H1 (cell line): ENCODE measurements at regions not wholly inside any gene's neighbourhood (a gene's known extent, or its start where the extent isn't known, plus 50 kb on each side); places are given as distances from the start of the nearest gene placed in this dataset.
A peak's percentile ranks its signal among the peaks of the same experiment; 100 is the strongest.

Experiments used
- CTCF ChIA-PET: fragments of 300-600 bp; sonication (Branson Sonifier 250); formaldehyde crosslinking; loops from one replicate; lab custom pipeline; 2021; ENCODE audit not compliant: partially characterized antibody; lab: Charles Lee
- POLR2A ChIA-PET: fragments of 300-600 bp; sonication (Branson Sonifier 250); formaldehyde crosslinking; loops from one replicate; lab custom pipeline; 2021; ENCODE audit warnings: inconsistent platforms; ENCODE audit not compliant: partially characterized antibody; lab: Charles Lee
- DNase-seq, 2 experiments: peaks; one replicate each; pipeline versions ENCODE4 v3.0.0 to v3.0.0-alpha.2; 2010 to 2022; ENCODE audit warnings: low spot score in 2 of 2, low read depth in 1 of 2, mixed read lengths in 1 of 2
- FAIRE-seq: peaks from 2 replicates; lab custom pipeline; 2011; peaks lifted over from hg19 to GRCh38; lab: Jason Lieb, UNC
- H2AFZ ChIP-seq: 2 replicates; pipeline ENCODE4 v1.8.1; 2012; ENCODE audit warnings: low read length, inconsistent platforms
- H2AK5ac ChIP-seq: 2 replicates; pipeline ENCODE4 v1.6.1; 2013; ENCODE audit warnings: low read depth, low read length
- H2BK120ac ChIP-seq: replicated peaks from 2 replicates; pipeline ENCODE3; 2013; ENCODE audit warnings: low read depth, low read length, inconsistent platforms
- H2BK12ac ChIP-seq: 2 replicates; pipeline ENCODE4 v1.6.1; 2013; ENCODE audit warnings: low read depth, low read length
- H2BK15ac ChIP-seq: 2 replicates; pipeline ENCODE4 v1.6.1; 2013; ENCODE audit warnings: low read length
- H2BK20ac ChIP-seq: 2 replicates; pipeline ENCODE4 v1.6.1; 2013; ENCODE audit warnings: low read length
- H2BK5ac ChIP-seq: 2 replicates; pipeline ENCODE4 v1.6.1; 2013; ENCODE audit warnings: low read depth, low read length
- H3K14ac ChIP-seq: 2 replicates; pipeline ENCODE4 v1.6.1; 2013; ENCODE audit warnings: inconsistent platforms; ENCODE audit not compliant: insufficient read length
- H3K18ac ChIP-seq: 2 replicates; pipeline ENCODE4 v1.6.1; 2013; ENCODE audit warnings: low read length; ENCODE audit errors: extremely low read depth
- H3K23ac ChIP-seq: 2 replicates; pipeline ENCODE4 v1.6.1; 2013; ENCODE audit warnings: inconsistent platforms; ENCODE audit not compliant: insufficient read length
- H3K23me2 ChIP-seq: 2 replicates; pipeline ENCODE4 v1.6.1; 2013; ENCODE audit warnings: low read depth, low read length
- H3K27ac ChIP-seq: 2 replicates; pipeline ENCODE4 v1.6.1; 2011; ENCODE audit warnings: low read depth, low read length, inconsistent platforms
- H3K27me3 ChIP-seq, 4 experiments: replicated peaks in 1 of 4; 1 replicate in 1 of 4; 2 replicates in 3 of 4; pipeline versions ENCODE4 v1.6.1 to v1.8.1; 2011 to 2013; ENCODE audit warnings: low read length in 3 of 4, mild to moderate bottlenecking in 3 of 4, inconsistent platforms in 2 of 4, mixed read lengths in 2 of 4, moderate library complexity in 1 of 4; ENCODE audit not compliant: control insufficient read depth in 3 of 4, insufficient read depth in 3 of 4; ENCODE audit errors: extremely low read depth in 1 of 4
- H3K36me3 ChIP-seq, 4 experiments: 2 replicates each; pipeline versions ENCODE4 v1.6.1 to v1.8.1; 2011 to 2013; ENCODE audit warnings: mild to moderate bottlenecking in 4 of 4, low read length in 3 of 4, moderate library complexity in 2 of 4, control low read depth in 1 of 4, inconsistent platforms in 1 of 4; ENCODE audit not compliant: insufficient read depth in 4 of 4, control insufficient read depth in 2 of 4
- H3K4ac ChIP-seq: replicated peaks from 2 replicates; pipeline ENCODE3; 2013; ENCODE audit warnings: low read length, low read depth, mixed read lengths, inconsistent platforms; ENCODE audit not compliant: insufficient read length
- H3K4me1 ChIP-seq, 4 experiments: replicated peaks in 1 of 4; 1 replicate in 1 of 4; 2 replicates in 3 of 4; pipeline versions ENCODE4 v1.6.1 to v1.8.1; 2011 to 2013; ENCODE audit warnings: low read length in 3 of 4, inconsistent platforms in 2 of 4, mixed read lengths in 1 of 4; ENCODE audit not compliant: insufficient read depth in 4 of 4, control insufficient read depth in 3 of 4
- H3K4me2 ChIP-seq, 2 experiments: 2 replicates each; pipeline versions ENCODE4 v1.6.1 to v1.8.1; 2011 to 2013; ENCODE audit warnings: low read depth in 2 of 2, low read length in 2 of 2, control low read depth in 1 of 2, inconsistent platforms in 1 of 2, mild to moderate bottlenecking in 1 of 2; ENCODE audit not compliant: insufficient read depth in 1 of 2
- H3K4me3 ChIP-seq, 4 experiments: fragments of 200-600, 300-600 bp in 1 of 4; sonication (generic), shearing (Covaris generic), sonication (Bioruptor Twin) in 1 of 4; 2 replicates each; pipeline versions ENCODE4 v1.5.1 to v1.8.1; 2011 to 2016; ENCODE audit warnings: low read length in 4 of 4, low read depth in 3 of 4, control low read depth in 2 of 4, inconsistent platforms in 2 of 4, mild to moderate bottlenecking in 2 of 4, mixed read lengths in 1 of 4, moderate library complexity in 1 of 4; ENCODE audit not compliant: insufficient read depth in 2 of 4; ENCODE audit errors: extremely low read depth in 1 of 4
- H3K56ac ChIP-seq: replicated peaks from 2 replicates; pipeline ENCODE3; 2013; ENCODE audit warnings: low read depth, mild to moderate bottlenecking, mixed read lengths, low read length, inconsistent platforms; ENCODE audit not compliant: insufficient read length
- H3K79me1 ChIP-seq: 2 replicates; pipeline ENCODE4 v1.6.1; 2013; ENCODE audit warnings: low read depth, low read length, control low read depth
- H3K79me2 ChIP-seq, 2 experiments: 2 replicates each; pipeline versions ENCODE4 v1.6.1 to v1.8.1; 2012 to 2013; ENCODE audit warnings: low read length in 2 of 2, mild to moderate bottlenecking in 2 of 2, inconsistent platforms in 1 of 2; ENCODE audit not compliant: insufficient read depth in 2 of 2, control insufficient read depth in 1 of 2
- H3K9ac ChIP-seq, 4 experiments: replicated peaks in 1 of 4; 1 replicate in 1 of 4; 2 replicates in 3 of 4; pipeline versions ENCODE4 v1.6.1 to v1.8.1; 2011 to 2013; ENCODE audit warnings: low read depth in 3 of 4, low read length in 3 of 4, control low read depth in 2 of 4, mild to moderate bottlenecking in 2 of 4, moderate library complexity in 2 of 4, inconsistent platforms in 1 of 4; ENCODE audit errors: extremely low read depth in 1 of 4
- H3K9me3 ChIP-seq, 2 experiments: 2 replicates each; pipeline versions ENCODE4 v1.6.1 to v1.8.1; 2012 to 2013; ENCODE audit warnings: mild to moderate bottlenecking in 2 of 2, moderate library complexity in 2 of 2, control low read depth in 1 of 2, inconsistent platforms in 1 of 2, low read depth in 1 of 2, low read length in 1 of 2, mixed read lengths in 1 of 2; ENCODE audit not compliant: insufficient read depth in 2 of 2
- H4K20me1 ChIP-seq, 2 experiments: replicated peaks in 1 of 2; 2 replicates each; pipeline versions ENCODE3 to v1.8.1; 2011 to 2013; ENCODE audit warnings: inconsistent platforms in 2 of 2, low read length in 2 of 2, mild to moderate bottlenecking in 1 of 2; ENCODE audit not compliant: insufficient read depth in 2 of 2, control insufficient read depth in 1 of 2
- H4K5ac ChIP-seq: 2 replicates; pipeline ENCODE4 v1.6.1; 2013; ENCODE audit warnings: low read length, low read depth, mixed read lengths, inconsistent platforms; ENCODE audit not compliant: insufficient read length
- H4K8ac ChIP-seq: 2 replicates; pipeline ENCODE4 v1.8.0; 2013; ENCODE audit warnings: mild to moderate bottlenecking, moderate library complexity, low read length, inconsistent platforms; ENCODE audit not compliant: insufficient read depth; ENCODE audit errors: extremely low read depth
- H4K91ac ChIP-seq: replicated peaks from 2 replicates; pipeline ENCODE3; 2013; ENCODE audit warnings: low read length, mixed read lengths, inconsistent platforms; ENCODE audit not compliant: insufficient read length
- BCL11A ChIP-seq, 2 experiments: IDR thresholded peaks; one replicate each; pipeline ENCODE4 v1.6.1; 2011; ENCODE audit warnings: low read depth in 2 of 2, low read length in 2 of 2, mild to moderate bottlenecking in 2 of 2
- CBX5 ChIP-seq: fragments of 300-800, 300-1000 bp; sonication (generic); IDR thresholded peaks from 2 replicates; pipeline ENCODE4 v1.7.1; 2016; ENCODE audit warnings: antibody characterized with exemption, low read length, low read depth
- CHD1 ChIP-seq: IDR thresholded peaks from 2 replicates; pipeline ENCODE4 v1.6.1; 2012; ENCODE audit warnings: low read depth, low read length, improper control_type of control experiment
- CHD2 ChIP-seq: IDR thresholded peaks from 2 replicates; pipeline ENCODE4 v1.6.1; 2012; ENCODE audit warnings: low read length, improper control_type of control experiment
- JUN ChIP-seq: IDR thresholded peaks from 2 replicates; pipeline ENCODE4 v1.6.1; 2011; ENCODE audit warnings: low read depth, mild to moderate bottlenecking, improper control_type of control experiment, low read length
- JUND ChIP-seq: IDR thresholded peaks from 2 replicates; pipeline ENCODE4 v1.6.1; 2011; ENCODE audit warnings: mild to moderate bottlenecking, improper control_type of control experiment, low read length
- NANOG ChIP-seq: IDR thresholded peaks from 2 replicates; pipeline ENCODE4 v1.6.1; 2011; ENCODE audit warnings: low read length, low read depth, mild to moderate bottlenecking, inconsistent platforms; ENCODE audit not compliant: insufficient read depth, poor library complexity, severe bottlenecking
- POLR2AphosphoS5 ChIP-seq: IDR thresholded peaks from 2 replicates; pipeline ENCODE4 v1.6.1; 2011; ENCODE audit warnings: low read depth, low read length
- POU5F1 ChIP-seq: IDR thresholded peaks from 2 replicates; pipeline ENCODE4 v1.6.1; 2011; ENCODE audit warnings: low read depth, mild to moderate bottlenecking, low read length, moderate library complexity
- SIRT6 ChIP-seq: IDR thresholded peaks from one replicate; pipeline ENCODE4 v1.7.1; 2012; ENCODE audit warnings: low read length, inconsistent platforms
- SIX5 ChIP-seq: IDR thresholded peaks from 2 replicates; pipeline ENCODE4 v1.6.1; 2011; ENCODE audit warnings: mild to moderate bottlenecking, low read depth, low read length
- SP2 ChIP-seq: IDR thresholded peaks from 2 replicates; pipeline ENCODE4 v1.6.1; 2012; ENCODE audit warnings: mild to moderate bottlenecking, low read length, inconsistent platforms
- TAF1 ChIP-seq: IDR thresholded peaks from 2 replicates; pipeline ENCODE4 v1.6.1; 2011; ENCODE audit warnings: mild to moderate bottlenecking, low read depth, low read length
- TEAD4 ChIP-seq: IDR thresholded peaks from 2 replicates; pipeline ENCODE4 v1.6.1; 2012; ENCODE audit warnings: low read depth, low read length, inconsistent platforms, mixed read lengths
- WGBS, 2 experiments: shearing (Covaris generic) in 1 of 2; methylation state at CpG; one replicate each; pipeline versions ENCODE4 v1.1.6 to v1.1.7; 2013 to 2015; ENCODE audit warnings: low lambda C conversion rate in 2 of 2, mixed read lengths in 2 of 2, inconsistent platforms in 1 of 2, low coverage in 1 of 2, missing lambda C conversion rate in 1 of 2; ENCODE audit not compliant: insufficient replicate concordance in 2 of 2, insufficient coverage in 1 of 2, insufficient read length in 1 of 2; ENCODE audit errors: extremely low coverage in 1 of 2, missing lambda C conversion rate in 1 of 2; 5-methylcytosine and 5-hydroxymethylcytosine counted together

GRCh38 chr13:59300355-59301173 lies 863.2 kb downstream of the DIAPH3 start:
- H3K36me3 ChIP-seq = no peaks in the 10 kb centered on the region
- FAIRE-seq = no peak
- H3K27ac ChIP-seq = no peak overlapping the region
- H3K14ac ChIP-seq = no peak overlapping the region
- H3K56ac ChIP-seq = no peak overlapping the region
- ChIA-PET CTCF (interaction anchor here (0.6 to 1.6 kb wide), 2 partner anchors 17 to 22 kb away, joined by 3 to 4 read pairs; no protein-coding TSS in a partner anchor), POLR2A (no interaction called here)
- H4K8ac ChIP-seq = no peak overlapping the region
- no peaks in the 10 kb centered on the region for H3K23me2 ChIP-seq
- H2BK20ac ChIP-seq = no peak overlapping the region
- H3K4me2 ChIP-seq = no peak overlapping the region
- H3K9me3 ChIP-seq = no peaks in the 10 kb centered on the region
- no peaks in the 10 kb centered on the region for H3K79me1 ChIP-seq
- no peak overlapping the region for H4K91ac ChIP-seq
- no peak overlapping the region for H3K23ac ChIP-seq
- H3K4me3 ChIP-seq = no peak overlapping the region
- H2BK12ac ChIP-seq = no peak overlapping the region
- no peak overlapping the region for H3K4ac ChIP-seq
- no peaks in the 10 kb centered on the region for H3K27me3 ChIP-seq
- H2AFZ ChIP-seq = 0 out of 2 replicates have a peak overlapping the region, but pooled peaks have one; percentile 7
- TF ChIP-seq TAF1 = no peak
- no peak for TF ChIP-seq POU5F1
- no peak for TF ChIP-seq CBX5
- TF ChIP-seq NANOG = no peak
- TF ChIP-seq BCL11A (IDR thresholded peaks at IDR 0.05; ENCODE audit: low read depth in 2 of 2, low read length in 2 of 2) = no peak
- TF ChIP-seq SP2 = no peak
- no peak for TF ChIP-seq CHD1
- no peak for TF ChIP-seq POLR2AphosphoS5
- no peak for TF ChIP-seq JUND
- no peak for TF ChIP-seq SIX5
- no peak for TF ChIP-seq JUN
- TF ChIP-seq SIRT6 = no peak
- TF ChIP-seq TEAD4 = no peak
- TF ChIP-seq CHD2 = no peak
- no peak overlapping the region for H4K5ac ChIP-seq
- H3K9ac ChIP-seq = no peak overlapping the region
- no peak overlapping the region for H2BK15ac ChIP-seq
- no peaks in the 10 kb centered on the region for H4K20me1 ChIP-seq
- H3K4me1 ChIP-seq = no peaks in the 10 kb centered on the region
- H2AK5ac ChIP-seq = no peak overlapping the region
- 91% methylated on average over 9 of the region's 9 CpGs; no CpG with 5 or more reads in 1 of the 2 experiments for WGBS, 2 experiments
- no peaks in the 10 kb centered on the region for H3K79me2 ChIP-seq
- no peak overlapping the region for H2BK120ac ChIP-seq
- H3K18ac ChIP-seq = no peak overlapping the region
- H2BK5ac ChIP-seq = no peak overlapping the region
- no peak for DNase-seq
